Peyer's patch (tissue), 4 donors: ENCODE measurements at regions not wholly inside any gene's neighbourhood (a gene's known extent, or its start where the extent isn't known, plus 50 kb on each side); places are given as distances from the start of the nearest gene placed in this dataset.

ENCODE experiments used
- CTCF ChIP-seq, 6 experiments: fragments of 450-650 bp in 4 of 6; fragments of 200-600 bp in 2 of 6; sonication (generic) in 1 of 6; IDR thresholded peaks; one replicate each; pipeline ENCODE4 v1.5.1; 2017 to 2019; ENCODE audit warnings: antibody characterized with exemption in 6 of 6, mild to moderate bottlenecking in 3 of 6, moderate library complexity in 1 of 6
- POLR2A ChIP-seq, 2 donors: fragments of 450-650 bp; IDR thresholded peaks; one replicate each; pipeline ENCODE4 v1.5.1; 2017; ENCODE audit warnings: antibody characterized with exemption in 2 of 2, mild to moderate bottlenecking in 2 of 2, moderate library complexity in 2 of 2

DNA sequence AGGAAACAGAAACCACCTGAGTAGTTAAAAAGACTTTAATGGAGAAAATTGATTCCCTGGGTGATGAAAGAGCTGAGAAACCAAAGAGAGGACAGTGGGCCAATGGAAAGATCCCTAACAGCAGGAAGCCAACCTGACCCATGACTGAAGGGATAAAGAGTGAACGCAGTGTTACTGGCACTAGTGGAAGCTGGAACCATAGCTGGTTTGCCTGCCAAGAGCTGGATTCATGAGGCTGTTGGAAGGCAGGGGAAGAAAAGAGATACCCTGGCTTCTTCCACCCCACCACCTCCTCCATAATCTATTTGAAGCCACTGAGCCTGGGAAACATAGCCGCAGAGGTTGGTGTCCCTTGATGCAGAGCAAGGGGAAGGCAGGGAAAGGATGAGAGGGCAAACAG, 125.5 kb upstream of the PRKD1 start:
- TF ChIP-seq CTCF (IDR thresholded peaks at IDR 0.05) = no peak
- no peak for TF ChIP-seq POLR2A (IDR thresholded peaks at IDR 0.05)
